IMR-90 (cell line): ENCODE measurements at regions not wholly inside any gene's neighbourhood (a gene's known extent, or its start where the extent isn't known, plus 50 kb on each side); places are given as distances from the start of the nearest gene placed in this dataset.

Experiments
- BHLHE40 ChIP-seq: fragments of 150-350 bp; IDR thresholded peaks from 2 replicates; pipeline ENCODE4 v1.6.1; 2016; ENCODE audit warnings: mild to moderate bottlenecking, low read depth, low read length
- CEBPB ChIP-seq: IDR thresholded peaks from 2 replicates; pipeline ENCODE4 v1.6.1; 2012; ENCODE audit warnings: low read depth, low read length, improper control_type of control experiment
- FOS ChIP-seq: fragments of 150-350 bp; IDR thresholded peaks from 2 replicates; pipeline ENCODE4 v1.6.1; 2016; ENCODE audit warnings: low read depth, low read length
- MAFK ChIP-seq: IDR thresholded peaks from 2 replicates; pipeline ENCODE4 v1.6.1; 2012; ENCODE audit warnings: low read depth, low read length, improper control_type of control experiment
- POLR2A ChIP-seq: IDR thresholded peaks from 2 replicates; pipeline ENCODE4 v1.6.1; 2012; ENCODE audit warnings: mild to moderate bottlenecking, low read depth, low read length
- RAD21 ChIP-seq: IDR thresholded peaks from 2 replicates; pipeline ENCODE4 v1.6.1; 2012; ENCODE audit warnings: low read length, improper control_type of control experiment
- RCOR1 ChIP-seq: IDR thresholded peaks from 2 replicates; pipeline ENCODE4 v1.6.1; 2012; ENCODE audit warnings: mild to moderate bottlenecking, low read length, improper control_type of control experiment; ENCODE audit not compliant: insufficient replicate concordance
- SMC3 ChIP-seq: fragments of 150-350 bp; IDR thresholded peaks from 2 replicates; pipeline ENCODE4 v1.6.1; 2016; ENCODE audit warnings: low read depth, mild to moderate bottlenecking, antibody characterized with exemption, low read length, moderate library complexity
- TF ChIP-seq, protein P1 (sequence below): conservative IDR thresholded peaks from 2 replicates; pipeline ENCODE4 v1.5.1; 2012; ENCODE audit warnings: mild to moderate bottlenecking, low read depth, low read length, improper control_type of control experiment

DNA sequence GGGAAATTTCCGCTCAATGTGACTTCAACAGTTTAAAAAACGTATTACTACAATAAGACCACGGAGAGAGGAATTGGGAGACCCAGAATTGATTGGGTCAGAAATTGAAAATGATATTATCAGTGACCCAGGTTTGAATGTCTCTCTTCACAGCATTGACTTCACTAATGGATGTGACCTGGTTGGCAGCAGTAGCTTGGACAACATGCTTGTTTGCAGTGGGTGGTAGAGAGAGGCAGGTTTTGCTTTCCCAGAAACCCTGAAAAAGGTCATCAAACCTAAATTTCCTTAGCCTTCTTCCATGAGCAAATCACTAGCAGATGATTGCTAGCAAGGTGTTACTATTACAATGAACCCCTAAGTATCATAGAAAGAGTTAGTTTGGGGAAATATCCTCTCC, 89.7 kb upstream of the ANTXRL start:
- TF ChIP-seq MAFK (no peak), POLR2A (no peak), FOS (no peak), BHLHE40 (no peak), RAD21 (no peak), RCOR1 (no peak), CEBPB (no peak), SMC3 (no peak)
- TF ChIP-seq, protein P1, sequence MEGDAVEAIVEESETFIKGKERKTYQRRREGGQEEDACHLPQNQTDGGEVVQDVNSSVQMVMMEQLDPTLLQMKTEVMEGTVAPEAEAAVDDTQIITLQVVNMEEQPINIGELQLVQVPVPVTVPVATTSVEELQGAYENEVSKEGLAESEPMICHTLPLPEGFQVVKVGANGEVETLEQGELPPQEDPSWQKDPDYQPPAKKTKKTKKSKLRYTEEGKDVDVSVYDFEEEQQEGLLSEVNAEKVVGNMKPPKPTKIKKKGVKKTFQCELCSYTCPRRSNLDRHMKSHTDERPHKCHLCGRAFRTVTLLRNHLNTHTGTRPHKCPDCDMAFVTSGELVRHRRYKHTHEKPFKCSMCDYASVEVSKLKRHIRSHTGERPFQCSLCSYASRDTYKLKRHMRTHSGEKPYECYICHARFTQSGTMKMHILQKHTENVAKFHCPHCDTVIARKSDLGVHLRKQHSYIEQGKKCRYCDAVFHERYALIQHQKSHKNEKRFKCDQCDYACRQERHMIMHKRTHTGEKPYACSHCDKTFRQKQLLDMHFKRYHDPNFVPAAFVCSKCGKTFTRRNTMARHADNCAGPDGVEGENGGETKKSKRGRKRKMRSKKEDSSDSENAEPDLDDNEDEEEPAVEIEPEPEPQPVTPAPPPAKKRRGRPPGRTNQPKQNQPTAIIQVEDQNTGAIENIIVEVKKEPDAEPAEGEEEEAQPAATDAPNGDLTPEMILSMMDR: no peak
